HG02885 (cell line): ENCODE measurements at regions not wholly inside any gene's neighbourhood (a gene's known extent, or its start where the extent isn't known, plus 50 kb on each side); places are given as distances from the start of the nearest gene placed in this dataset.
"Not testable (repeated sequence)": the region's sequence is repeated elsewhere in the genome, so short reads cannot be mapped to it uniquely, and the experiment has no call there.

Source experiments
- ATAC-seq: cut with Tn5 transposase; IDR thresholded peaks from one replicate; pipeline ENCODE4 v1.9.1; 2021; ENCODE audit warnings: mild to moderate bottlenecking; ENCODE audit not compliant: unreplicated experiment, poor library complexity

DNA sequence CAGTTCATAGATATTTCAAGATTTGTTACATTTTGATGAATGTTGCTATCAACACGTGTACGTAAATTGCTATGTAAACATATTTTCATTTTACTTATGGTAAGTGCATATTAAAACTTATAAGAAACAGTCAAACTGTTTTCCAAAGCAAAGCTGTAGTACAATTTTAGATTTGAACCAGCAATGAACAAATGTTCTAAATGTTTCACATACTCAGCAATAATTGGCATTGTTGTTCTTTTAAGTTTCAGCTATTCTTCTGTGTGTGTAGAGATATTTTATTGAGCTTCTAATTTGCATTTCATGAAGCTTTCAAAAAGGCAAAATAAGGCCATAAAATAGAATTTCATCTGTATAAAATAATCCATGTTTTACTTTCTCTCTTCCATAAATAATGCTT lies 1433.2 kb downstream of the LRFN5 start:
- ATAC-seq: no peak

- no peak for ATAC-seq
These were observed 1424.9 kb downstream of the LRFN5 start for GRCh38 chr14:43031598-43031997.

DNA sequence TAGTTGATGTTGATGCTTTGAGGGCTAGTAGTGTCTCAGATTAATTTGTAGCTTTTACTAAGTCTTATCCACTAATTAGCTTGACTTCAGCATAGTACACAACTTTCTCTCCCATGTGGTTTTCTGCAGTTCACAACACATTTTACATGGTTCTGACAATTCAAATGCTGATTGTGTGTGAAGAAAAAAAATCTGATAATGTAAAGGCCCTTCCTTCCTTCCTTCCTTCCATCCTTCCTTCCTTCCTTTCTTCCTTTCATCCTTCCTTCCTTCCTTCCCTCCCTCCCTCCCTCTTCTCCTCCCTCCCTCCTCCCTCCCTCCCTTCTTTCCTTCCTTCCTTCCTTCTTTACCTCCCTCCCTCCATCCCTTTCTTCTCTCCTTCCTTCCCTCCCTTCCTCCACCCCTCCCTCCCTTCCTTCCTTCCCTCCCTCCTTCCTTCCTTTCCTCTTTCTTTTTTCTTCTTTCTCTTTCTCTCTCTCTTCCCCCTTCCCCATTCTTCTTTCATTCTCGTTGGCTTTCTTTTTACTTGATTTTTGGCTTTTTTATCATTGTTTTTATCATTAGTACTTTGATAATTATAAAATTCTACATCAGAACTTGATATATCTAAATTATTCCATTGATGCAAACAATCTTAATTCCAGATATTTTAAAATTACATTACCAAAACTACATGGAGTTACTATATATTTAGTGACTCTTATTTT lies 1415.6 kb downstream of the LRFN5 start:
- ATAC-seq: no peak

GRCh38 chr14:43019826-43020225 lies 1413.2 kb downstream of the LRFN5 start:
- no peak for ATAC-seq

GRCh38 chr14:43014338-43014737 lies 1407.7 kb downstream of the LRFN5 start:
- ATAC-seq: no peak

DNA sequence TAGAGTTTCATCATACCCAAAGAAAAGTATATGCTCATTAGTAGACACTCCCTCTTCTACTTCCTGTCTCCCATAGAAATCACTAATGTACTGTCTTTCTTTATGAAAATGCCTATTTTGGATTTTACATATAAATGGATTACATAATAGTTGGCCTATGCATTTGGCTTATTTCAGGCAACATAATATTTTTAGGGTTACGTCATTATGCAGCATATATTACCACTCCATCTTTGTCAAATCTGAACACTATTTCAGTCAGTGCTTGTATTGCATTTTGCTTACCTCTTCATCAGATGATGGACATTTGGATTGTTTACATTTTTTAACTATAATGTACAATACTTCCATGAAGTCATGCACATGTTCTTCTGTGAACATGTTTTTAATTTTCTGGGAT lies 1406.1 kb downstream of the LRFN5 start:
- no peak for ATAC-seq

GRCh38 chr14:43005807-43006206 lies 1399.1 kb downstream of the LRFN5 start:
- ATAC-seq: no peak

GRCh38 chr14:43003845-43004244 lies 1397.2 kb downstream of the LRFN5 start:
- no peak for ATAC-seq

DNA sequence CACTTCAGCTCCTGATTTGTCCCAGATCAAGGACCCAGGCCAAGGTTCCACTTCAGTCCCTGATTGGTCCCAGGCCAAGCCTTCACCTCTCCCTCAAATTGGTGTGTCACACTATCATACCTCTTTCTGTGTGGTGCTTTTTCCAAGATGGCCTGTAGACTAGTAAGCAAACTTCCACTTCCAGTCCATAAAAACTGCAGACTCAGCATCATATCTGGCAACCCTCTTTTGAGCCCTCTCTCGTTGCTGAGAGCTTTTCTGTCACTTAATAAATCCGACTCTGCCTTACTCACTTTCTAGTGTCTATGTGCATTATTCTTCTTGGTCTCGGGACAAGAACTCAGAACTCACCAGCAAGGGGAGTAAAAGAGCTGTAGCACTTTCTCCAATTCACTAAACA lies 1395.1 kb downstream of the LRFN5 start:
- ATAC-seq: no peak

- no peak for ATAC-seq
These were observed 1387.5 kb downstream of the LRFN5 start for GRCh38 chr14:42994051-42994736.

DNA sequence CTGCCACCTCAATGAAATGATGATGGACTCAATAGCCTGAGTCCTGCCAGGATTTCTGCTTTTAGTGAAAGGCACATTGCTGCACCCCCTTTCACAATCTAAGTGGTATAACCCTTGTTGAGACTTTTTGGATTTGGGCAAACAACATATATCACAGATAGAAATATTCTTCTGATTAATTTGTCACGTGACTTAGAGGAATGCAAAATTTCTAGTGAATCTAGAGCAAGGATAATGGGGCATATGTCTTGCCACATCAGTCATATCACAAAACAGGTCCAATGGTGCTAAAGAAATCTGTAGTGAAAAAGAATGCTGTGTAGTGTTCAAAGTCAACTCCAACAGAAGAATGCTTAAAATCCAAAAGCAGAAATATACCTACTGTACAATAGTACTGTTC lies 1386.3 kb downstream of the LRFN5 start:
- ATAC-seq: no peak

GRCh38 chr14:42980419-42980818 lies 1373.7 kb downstream of the LRFN5 start:
- no peak for ATAC-seq

DNA sequence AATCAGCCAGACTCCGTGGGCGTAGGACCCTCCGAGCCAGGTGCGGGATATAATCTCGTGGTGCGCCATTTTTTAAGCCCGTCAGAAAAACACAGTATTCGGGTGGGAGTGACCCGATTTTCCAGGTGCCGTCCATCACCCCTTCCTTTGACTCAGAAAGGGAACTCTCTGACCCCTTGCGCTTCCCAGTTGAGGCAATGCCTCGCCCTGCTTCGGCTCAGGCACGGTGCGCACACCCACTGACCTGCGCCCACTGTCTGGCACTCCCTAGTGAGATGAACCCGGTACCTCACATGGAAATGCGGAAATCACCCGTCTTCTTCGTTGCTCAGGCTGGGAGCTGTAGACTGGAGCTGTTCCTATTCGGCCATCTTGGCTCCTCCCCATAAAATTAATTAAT lies 1366.5 kb downstream of the LRFN5 start:
- ATAC-seq: not testable (repeated sequence)

DNA sequence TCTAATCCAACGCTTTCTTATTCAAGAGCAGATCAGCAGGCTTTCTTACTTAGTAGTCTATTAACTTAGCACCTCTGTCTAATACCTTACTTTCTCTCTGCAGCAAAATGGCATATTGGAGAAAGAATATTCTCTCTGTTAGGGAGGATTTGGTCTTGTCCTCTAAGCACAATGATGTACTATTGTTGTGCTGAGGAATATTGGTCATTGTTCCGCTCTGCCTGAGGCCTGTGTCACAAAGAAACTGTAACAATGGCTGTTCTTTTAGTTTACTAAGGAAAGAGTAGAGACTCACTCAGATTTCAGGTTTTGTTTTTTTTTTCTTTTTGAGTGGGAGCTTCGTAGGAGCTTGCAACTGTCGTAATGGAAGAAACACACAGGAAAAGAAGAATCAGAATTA lies 1358.8 kb downstream of the LRFN5 start:
- ATAC-seq: no peak

- ATAC-seq: no peak
These were observed 1354.8 kb downstream of the LRFN5 start for GRCh38 chr14:42961509-42961908.

DNA sequence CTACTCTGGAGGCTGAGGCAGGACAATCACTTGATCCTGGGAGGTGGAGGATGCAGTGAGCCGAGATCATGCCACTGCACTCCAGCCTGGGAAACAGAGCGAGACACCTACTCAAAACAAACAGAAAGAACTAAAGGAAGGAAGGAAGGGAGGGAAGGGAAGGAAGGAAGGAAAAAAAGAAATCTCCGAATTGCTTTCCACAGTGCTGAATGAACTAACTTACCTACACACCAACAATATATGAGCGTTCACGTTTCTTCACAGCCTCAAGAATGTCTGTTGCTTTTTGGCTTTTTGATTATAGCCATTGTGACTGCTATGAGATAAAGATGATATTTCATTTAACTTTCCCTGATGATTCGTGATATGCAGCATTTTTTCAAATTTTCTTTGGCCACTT lies 1343.7 kb downstream of the LRFN5 start:
- ATAC-seq: no peak

GRCh38 chr14:42947991-42948390 lies 1341.3 kb downstream of the LRFN5 start:
- ATAC-seq: no peak

DNA sequence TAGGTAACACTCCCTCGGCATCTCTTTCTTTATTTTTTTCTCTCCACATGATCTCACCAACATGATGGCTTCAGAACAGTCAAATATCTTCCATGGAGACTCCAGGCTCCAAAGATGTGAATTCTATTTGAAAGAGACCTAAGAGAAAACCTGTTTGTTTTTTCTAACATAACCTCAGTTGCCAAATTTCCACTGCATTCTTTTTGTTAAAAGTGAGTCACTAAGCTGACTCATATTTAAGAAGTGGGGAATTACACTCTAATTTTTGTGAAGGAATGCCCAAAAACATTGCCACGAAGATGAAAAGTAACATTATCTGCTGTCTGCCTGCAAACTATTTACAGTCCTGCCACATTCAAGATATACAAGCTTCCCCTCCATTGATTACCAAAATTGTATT lies 1337.6 kb downstream of the LRFN5 start:
- ATAC-seq: no peak

- no peak for ATAC-seq
These were observed 1324.6 kb downstream of the LRFN5 start for GRCh38 chr14:42931308-42931707.

- no peak for ATAC-seq
These were observed 1323.3 kb downstream of the LRFN5 start for GRCh38 chr14:42929806-42930480.

GRCh38 chr14:42927313-42927712 lies 1320.6 kb downstream of the LRFN5 start:
- ATAC-seq: no peak

DNA sequence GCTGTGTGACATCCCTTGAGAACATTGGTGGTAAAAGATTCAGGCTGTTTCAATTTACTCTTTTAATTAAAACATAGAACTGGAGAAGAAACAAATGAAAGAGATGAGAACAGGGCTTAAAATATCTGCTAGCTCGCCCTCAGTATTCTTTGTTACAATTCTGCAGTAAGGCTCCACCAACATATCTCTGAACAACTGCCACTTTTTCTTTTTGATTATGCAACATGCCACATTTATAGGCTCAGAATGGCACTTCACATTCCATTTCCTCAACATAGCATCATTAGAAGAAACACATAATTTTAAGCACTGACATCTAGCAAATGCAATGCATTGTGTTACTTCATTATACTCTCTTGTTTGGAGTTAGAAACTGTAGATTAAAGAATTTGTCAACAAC lies 1315.2 kb downstream of the LRFN5 start:
- no peak for ATAC-seq
